NB4 (cell line): ENCODE measurements at regions not wholly inside any gene's neighbourhood (a gene's known extent, or its start where the extent isn't known, plus 50 kb on each side); places are given as distances from the start of the nearest gene placed in this dataset.

Experiments used
- DNase-seq: peaks from one replicate; pipeline ENCODE4 v3.0.0; 2010; ENCODE audit warnings: low read depth
- H3K4me3 ChIP-seq: one replicate; pipeline ENCODE4 v1.5.1; 2011; ENCODE audit warnings: mild to moderate bottlenecking, low read depth, low read length, moderate library complexity
- CTCF ChIP-seq: IDR thresholded peaks from one replicate; pipeline ENCODE4 v1.5.1; 2012; ENCODE audit warnings: low read depth, low read length
- MYC ChIP-seq: IDR thresholded peaks from 2 replicates; pipeline ENCODE4 v1.6.1; 2011; ENCODE audit warnings: low read depth, low read length
- POLR2A ChIP-seq: IDR thresholded peaks from 2 replicates; pipeline ENCODE4 v1.6.1; 2011; ENCODE audit warnings: mild to moderate bottlenecking; ENCODE audit not compliant: insufficient read length; ENCODE audit errors: extremely low read depth
- TF ChIP-seq, protein P1 (sequence below): IDR thresholded peaks from 2 replicates; pipeline ENCODE4 v1.6.1; 2011; ENCODE audit warnings: low read depth, low read length

GRCh38 chr16:50991436-50991835, 159.6 kb downstream of the SALL1 start:
- TF ChIP-seq CTCF (no peak), MYC (no peak), POLR2A (no peak)
- TF ChIP-seq, protein P1, sequence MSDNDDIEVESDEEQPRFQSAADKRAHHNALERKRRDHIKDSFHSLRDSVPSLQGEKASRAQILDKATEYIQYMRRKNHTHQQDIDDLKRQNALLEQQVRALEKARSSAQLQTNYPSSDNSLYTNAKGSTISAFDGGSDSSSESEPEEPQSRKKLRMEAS = no peak
- no peak overlapping the region for H3K4me3 ChIP-seq
- no peak for DNase-seq

DNA sequence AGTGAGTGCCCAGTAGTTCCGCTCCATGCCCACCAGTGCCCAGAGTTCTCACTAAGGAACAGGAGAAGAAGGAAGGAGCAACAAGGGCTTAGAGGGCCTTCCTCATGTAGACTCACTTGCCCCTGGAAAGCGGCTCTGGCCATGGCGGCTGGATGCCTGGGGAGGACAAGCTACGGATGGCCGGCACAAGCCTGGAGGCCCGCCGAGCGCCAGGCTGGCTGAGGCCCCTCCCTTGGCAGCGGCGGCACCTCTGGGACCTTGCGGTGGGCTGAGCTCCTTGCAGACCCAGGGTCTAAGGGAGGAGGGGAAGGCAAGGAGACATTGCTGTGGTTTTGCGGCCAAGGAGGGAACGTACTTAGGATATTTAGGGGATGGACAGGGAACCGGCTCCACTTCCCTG, 160.1 kb downstream of the SALL1 start:
- no peak for DNase-seq
- H3K4me3 ChIP-seq = no peak overlapping the region
- TF ChIP-seq, protein P1 = no peak
- TF ChIP-seq POLR2A (no peak), MYC (no peak), CTCF (no peak)

DNA sequence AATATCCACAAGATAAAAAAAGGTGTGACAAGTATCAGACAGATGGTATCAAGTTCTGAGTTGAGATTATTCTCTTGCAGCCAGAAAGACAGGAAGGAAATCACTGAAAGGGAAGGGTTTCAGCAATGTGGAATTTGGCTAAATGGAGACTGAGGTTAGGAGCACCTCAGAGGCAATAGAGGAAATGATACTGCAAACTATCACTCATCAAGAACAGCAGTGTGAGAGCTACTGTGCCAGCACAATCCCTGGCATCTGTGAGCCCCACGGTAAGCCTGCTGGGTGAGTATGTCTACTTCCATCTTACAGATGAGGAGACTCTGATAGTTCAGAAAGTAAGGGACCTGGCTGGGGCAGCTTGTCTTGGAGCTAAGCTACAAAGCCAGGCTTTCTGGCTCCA, 162.0 kb downstream of the SALL1 start:
- no peak overlapping the region for H3K4me3 ChIP-seq
- TF ChIP-seq MYC (no peak), POLR2A (no peak), CTCF (no peak)
- TF ChIP-seq, protein P1 = no peak
- no peak for DNase-seq

GRCh38 chr16:50988441-50988840, 162.6 kb downstream of the SALL1 start:
- DNase-seq = no peak
- TF ChIP-seq, protein P1 = no peak
- no peak for TF ChIP-seq CTCF
- TF ChIP-seq MYC = no peak
- TF ChIP-seq POLR2A = no peak
- H3K4me3 ChIP-seq = no peak overlapping the region

- TF ChIP-seq MYC = no peak
- TF ChIP-seq POLR2A = no peak
- no peak for TF ChIP-seq CTCF
- TF ChIP-seq, protein P1 = no peak
- DNase-seq = no peak
- H3K4me3 ChIP-seq = no peak overlapping the region
Measured at GRCh38 chr16:50986453-50986852, 164.6 kb downstream of the SALL1 start.

DNA sequence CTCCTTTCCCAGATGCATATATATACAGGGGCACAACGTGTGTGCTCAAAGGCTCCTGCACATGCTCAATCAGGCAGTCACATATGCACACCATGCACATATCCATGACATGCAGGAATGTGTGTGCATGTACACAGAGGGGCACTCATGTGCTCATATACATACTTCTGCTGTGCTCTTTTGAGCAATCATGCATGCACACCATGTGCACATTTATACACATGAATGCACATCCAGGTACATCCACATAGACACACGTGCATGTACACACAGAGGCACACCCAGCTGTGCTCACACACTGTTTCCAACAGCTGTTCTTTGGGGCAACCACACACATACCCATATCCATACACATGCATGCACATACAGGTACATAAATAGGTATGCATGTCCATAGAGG, 165.3 kb downstream of the SALL1 start:
- DNase-seq = no peak
- no peak overlapping the region for H3K4me3 ChIP-seq
- TF ChIP-seq CTCF (no peak), POLR2A (no peak), MYC (no peak)
- TF ChIP-seq, protein P1 = no peak
